Testis (tissue), 2 donors: ENCODE measurements at regions not wholly inside any gene's neighbourhood (a gene's known extent, or its start where the extent isn't known, plus 50 kb on each side); places are given as distances from the start of the nearest gene placed in this dataset.

ENCODE experiments used
- DNase-seq: peaks from one replicate; pipeline ENCODE4 v3.0.0-alpha.2; 2019
- H3K27ac ChIP-seq, 2 donors: fragments of 200-600 bp; sonication (generic); one replicate each; pipeline ENCODE4 v1.5.1; 2019
- H3K27me3 ChIP-seq: fragments of 200-600 bp; sonication (generic); one replicate; pipeline ENCODE4 v1.5.1; 2019
- H3K36me3 ChIP-seq: fragments of 200-600 bp; sonication (generic); one replicate; pipeline ENCODE4 v1.5.1; 2017; ENCODE audit warnings: low read depth; ENCODE audit errors: missing control alignments
- H3K4me1 ChIP-seq: fragments of 200-600 bp; sonication (generic); one replicate; pipeline ENCODE4 v1.5.1; 2019
- H3K4me3 ChIP-seq, 2 donors: fragments of 200-600 bp; sonication (generic); one replicate each; pipeline ENCODE4 v1.5.1; 2017 to 2019
- H3K9me3 ChIP-seq: fragments of 200-600 bp; sonication (generic); one replicate; pipeline ENCODE4 v1.5.1; 2017
- CTCF ChIP-seq, 3 experiments: fragments of 450-650 bp in 2 of 3; fragments of 200-600 bp in 1 of 3; sonication (generic) in 1 of 3; IDR thresholded peaks; one replicate each; pipeline ENCODE4 v1.5.1; 2016 to 2019; ENCODE audit warnings: antibody characterized with exemption in 3 of 3, mild to moderate bottlenecking in 2 of 3, moderate library complexity in 1 of 3
- POLR2A ChIP-seq: fragments of 450-650 bp; IDR thresholded peaks from one replicate; pipeline ENCODE4 v1.6.1; 2017; ENCODE audit warnings: antibody characterized with exemption, mild to moderate bottlenecking, moderate library complexity
- WGBS, 2 donors: methylation state at CpG; one replicate each; pipeline ENCODE4 v1.1.5; 2018; 5-methylcytosine and 5-hydroxymethylcytosine counted together
- intact Hi-C: fragments of 100-400 bp; cut with DNase I; formaldehyde crosslinking; loops from one replicate; pipeline ENCODE4 v1.15.1; 2023; ENCODE audit warnings: low total_unique reads

- TF ChIP-seq CTCF (IDR thresholded peaks at IDR 0.05) (no peak), POLR2A (no peak)
- 94 to 95% methylated on average over 3 of the region's 3 CpGs for WGBS, 2 donors
- intact Hi-C loops = no loop called here
These were observed 1946.7 kb downstream of the MRPL39 start for GRCh38 chr21:23660560-23660959.

GRCh38 chr21:23644768-23645167 is 1962.5 kb downstream of the MRPL39 start:
- Histone ChIP-seq H3K4me1 (no peaks in the 10 kb centered on the region), H3K36me3 (no peaks in the 10 kb centered on the region), H3K27me3 (no peaks in the 10 kb centered on the region), H3K4me3 (no peak overlapping the region), H3K9me3 (no peaks in the 10 kb centered on the region), H3K27ac (no peak overlapping the region)
- intact Hi-C loops = no loop called here
- DNase-seq = no peak
- TF ChIP-seq CTCF (IDR thresholded peaks at IDR 0.05) = no peak
- no peak for TF ChIP-seq POLR2A
- 80 to 84% methylated on average over 2 of the region's 2 CpGs for WGBS, 2 donors

More at GRCh38 chr21:23660560-23660959, 1946.7 kb downstream of the MRPL39 start:
- no peak for DNase-seq
- no peak overlapping the region for H3K4me3 ChIP-seq
- H3K36me3 ChIP-seq = no peaks in the 10 kb centered on the region
- no peaks in the 10 kb centered on the region for H3K27me3 ChIP-seq
- H3K9me3 ChIP-seq = no peaks in the 10 kb centered on the region
- no peaks in the 10 kb centered on the region for H3K4me1 ChIP-seq
- no peak overlapping the region for H3K27ac ChIP-seq

- DNase-seq = no peak
- H3K27me3 ChIP-seq = no peaks in the 10 kb centered on the region
These were observed 1967.6 kb downstream of the MRPL39 start for GRCh38 chr21:23639721-23640120.

GRCh38 chr21:23638131-23638695 is 1969.1 kb downstream of the MRPL39 start:
- intact Hi-C loops = no loop called here
- no peak for DNase-seq
- no peaks in the 10 kb centered on the region for H3K36me3 ChIP-seq
- TF ChIP-seq POLR2A (no peak), CTCF (IDR thresholded peaks at IDR 0.05) (no peak)
- H3K4me1 ChIP-seq = no peaks in the 10 kb centered on the region
- H3K4me3 ChIP-seq = no peak overlapping the region
- no peaks in the 10 kb centered on the region for H3K27me3 ChIP-seq
- no peaks in the 10 kb centered on the region for H3K9me3 ChIP-seq
- no peak overlapping the region for H3K27ac ChIP-seq
- 73 to 82% methylated on average over 1 of the region's 1 CpG for WGBS, 2 donors

More at GRCh38 chr21:23639721-23640120, 1967.6 kb downstream of the MRPL39 start:
- no peaks in the 10 kb centered on the region for H3K9me3 ChIP-seq
- WGBS, 2 donors = 78 to 82% methylated on average over 2 of the region's 2 CpGs
- H3K27ac ChIP-seq = no peak overlapping the region
- H3K4me3 ChIP-seq = no peak overlapping the region
- no peaks in the 10 kb centered on the region for H3K36me3 ChIP-seq
- intact Hi-C loops = no loop called here
- no peaks in the 10 kb centered on the region for H3K4me1 ChIP-seq
- TF ChIP-seq POLR2A (no peak), CTCF (IDR thresholded peaks at IDR 0.05) (no peak)

- Histone ChIP-seq H3K4me1 (no peaks in the 10 kb centered on the region), H3K9me3 (no peaks in the 10 kb centered on the region), H3K36me3 (no peaks in the 10 kb centered on the region), H3K27me3 (no peaks in the 10 kb centered on the region), H3K4me3 (no peak overlapping the region), H3K27ac (no peak overlapping the region)
- TF ChIP-seq POLR2A (no peak), CTCF (IDR thresholded peaks at IDR 0.05) (no peak)
- 74 to 77% methylated on average over 5 of the region's 5 CpGs for WGBS, 2 donors
- DNase-seq = no peak
- intact Hi-C loops = no loop called here
These were observed 1973.8 kb downstream of the MRPL39 start for GRCh38 chr21:23633447-23633940.
